Karpas-422 (cell line): ENCODE measurements at regions not wholly inside any gene's neighbourhood (a gene's known extent, or its start where the extent isn't known, plus 50 kb on each side); places are given as distances from the start of the nearest gene placed in this dataset. TPM values are rescaled to one million over a fixed set of nuclear protein-coding genes. Genes with fewer than 3 reads are reported as not detected.

ENCODE experiments used
- DNase-seq: peaks from one replicate; pipeline ENCODE4 v3.0.0-alpha.2; 2015
- H2AFZ ChIP-seq: fragments of 200-600 bp; sonication (generic); 2 replicates; pipeline ENCODE4 v1.6.1; 2014; ENCODE audit warnings: antibody characterized with exemption, low read length, mixed read lengths
- H3K27ac ChIP-seq: fragments of 200-600 bp; sonication (generic); 2 replicates; pipeline ENCODE4 v1.5.1; 2014; ENCODE audit warnings: mild to moderate bottlenecking, low read length, moderate library complexity
- H3K27me3 ChIP-seq: fragments of 200-600 bp; sonication (generic); 2 replicates; pipeline ENCODE4 v1.6.1; 2014; ENCODE audit warnings: low read length, mixed read lengths
- H3K36me3 ChIP-seq: fragments of 200-600 bp; sonication (generic); 2 replicates; pipeline ENCODE4 v1.6.1; 2014; ENCODE audit warnings: low read length, mixed read lengths; ENCODE audit not compliant: insufficient read depth
- H3K4me1 ChIP-seq: fragments of 200-600 bp; sonication (generic); 2 replicates; pipeline ENCODE4 v1.6.1; 2014; ENCODE audit warnings: mild to moderate bottlenecking, low read length, mixed read lengths
- H3K4me2 ChIP-seq: fragments of 200-600 bp; sonication (generic); 2 replicates; pipeline ENCODE4 v1.6.1; 2014; ENCODE audit warnings: low read length, low read depth, mild to moderate bottlenecking; ENCODE audit not compliant: poor library complexity, severe bottlenecking
- H3K4me3 ChIP-seq: fragments of 200-600 bp; sonication (generic); 2 replicates; pipeline ENCODE4 v1.5.1; 2014; ENCODE audit warnings: mild to moderate bottlenecking, antibody characterized with exemption, low read length, mixed read lengths
- H3K79me2 ChIP-seq: fragments of 200-600 bp; sonication (generic); 2 replicates; pipeline ENCODE4 v1.6.1; 2014; ENCODE audit warnings: mild to moderate bottlenecking, low read length, mixed read lengths
- H3K9ac ChIP-seq: fragments of 200-600 bp; sonication (generic); 2 replicates; pipeline ENCODE4 v1.6.0; 2014; ENCODE audit warnings: low read length
- H3K9me2 ChIP-seq: fragments of 200-600 bp; sonication (generic), shearing (Covaris generic); replicated peaks from 2 replicates; pipeline ENCODE4 v1.6.0; 2014; ENCODE audit warnings: mild to moderate bottlenecking, low read length, moderate library complexity; ENCODE audit not compliant: insufficient read depth
- H3K9me3 ChIP-seq: fragments of 300-700, 200-600 bp; sonication (generic); 2 replicates; pipeline ENCODE4 v1.6.1; 2014; ENCODE audit warnings: low read length, mixed read lengths
- H4K20me1 ChIP-seq: fragments of 200-600 bp; sonication (generic); 2 replicates; pipeline ENCODE4 v1.6.1; 2014; ENCODE audit warnings: mild to moderate bottlenecking, antibody characterized with exemption, low read length, low read depth; ENCODE audit not compliant: insufficient read depth
- small RNA-seq: library from RNA; depleted of rRNA; stranded (forward); fragments of <200 nt; gene quantifications from one replicate; pipeline ENCODE3, GENCODE V24; 2014

- 0 out of 2 replicates have a peak, but pooled peaks cover 3% of the 10 kb centered on the region for H3K4me1 ChIP-seq
- H3K27ac ChIP-seq: no peak overlapping the region
- no peak overlapping the region for H3K4me3 ChIP-seq
- no peaks in the 10 kb centered on the region for H3K79me2 ChIP-seq
- no peaks in the 10 kb centered on the region for H3K9me3 ChIP-seq
- no peaks in the 10 kb centered on the region for H3K9me2 ChIP-seq
- H2AFZ ChIP-seq: no peak overlapping the region
- no peaks in the 10 kb centered on the region for H4K20me1 ChIP-seq
- peaks cover 3% of the 10 kb centered on the region; the same call in 1 of the 2 replicates for H3K27me3 ChIP-seq
- no peak for DNase-seq
- H3K9ac ChIP-seq: no peak overlapping the region
- no peaks in the 10 kb centered on the region for H3K36me3 ChIP-seq
- H3K4me2 ChIP-seq: no peak overlapping the region
Observed at GRCh38 chr1:38097284-38097898, 50.8 kb upstream of the POU3F1 start.

Small RNAs in the stretch of these regions (small RNA-seq; reads per million reads assigned to genes)
- gene RNU6-753P: not detected
